WTC11 (cell line): ENCODE measurements at regions not wholly inside any gene's neighbourhood (a gene's known extent, or its start where the extent isn't known, plus 50 kb on each side); places are given as distances from the start of the nearest gene placed in this dataset.

Source experiments
- ATAC-seq: fragments of 200-7000 bp; cut with Tn5 transposase; 2 replicates; pipeline ENCODE4 v1.10.0; 2021; ENCODE audit warnings: mild to moderate bottlenecking, moderate library complexity
- CTCF ChIA-PET: fragments of 300-600 bp; sonication (Branson Sonifier 250); formaldehyde crosslinking; loops from one replicate; lab custom pipeline; 2021; ENCODE audit warnings: antibody characterized with exemption; lab: Charles Lee
- POLR2A ChIA-PET: fragments of 350-600 bp; sonication (Branson Sonifier 250); formaldehyde crosslinking; loops from one replicate; lab custom pipeline; 2021; ENCODE audit warnings: antibody characterized with exemption; lab: Charles Lee
- DNase-seq: peaks from one replicate; pipeline ENCODE4 v3.0.0; 2021; ENCODE audit warnings: low spot score
- H3K27ac Mint-ChIP-seq: 2 replicates; pipeline ENCODE4 v1.8.0; 2021; ENCODE audit warnings: mixed read lengths
- H3K27me3 Mint-ChIP-seq: 2 replicates; pipeline ENCODE4 v1.8.0; 2021; ENCODE audit warnings: low read depth, mild to moderate bottlenecking, moderate library complexity, mixed read lengths
- H3K36me3 Mint-ChIP-seq: 2 replicates; pipeline ENCODE4 v1.8.0; 2021; ENCODE audit warnings: mixed read lengths
- H3K4me1 Mint-ChIP-seq: 2 replicates; pipeline ENCODE4 v1.8.0; 2022; ENCODE audit warnings: mixed read lengths
- H3K4me3 Mint-ChIP-seq: 2 replicates; pipeline ENCODE4 v1.8.0; 2021; ENCODE audit warnings: mild to moderate bottlenecking, moderate library complexity, mixed read lengths
- H3K9me3 Mint-ChIP-seq: 2 replicates; pipeline ENCODE4 v1.8.0; 2021; ENCODE audit warnings: mixed read lengths
- CREM ChIP-seq: sonication (generic); formaldehyde crosslinking; IDR thresholded peaks from 2 replicates; pipeline ENCODE4 v1.8.1; 2022; ENCODE audit warnings: mild to moderate bottlenecking, missing genetic modification reagents, moderate library complexity
- ETV6 ChIP-seq: sonication (generic); formaldehyde crosslinking; IDR thresholded peaks from 2 replicates; pipeline ENCODE4 v1.8.1; 2022; ENCODE audit warnings: mild to moderate bottlenecking, missing genetic modification reagents
- FOXJ3 ChIP-seq: sonication (generic); formaldehyde crosslinking; IDR thresholded peaks from 2 replicates; pipeline ENCODE4 v1.9.0; 2021; ENCODE audit warnings: missing genetic modification reagents, mild to moderate bottlenecking, borderline replicate concordance
- FOXP1 ChIP-seq: sonication (generic); formaldehyde crosslinking; IDR thresholded peaks from 2 replicates; pipeline ENCODE4 v1.8.0; 2022; ENCODE audit warnings: missing genetic modification reagents, mild to moderate bottlenecking, moderate library complexity, borderline replicate concordance
- GRHL2 ChIP-seq: fragments of 250-450 bp; sonication (Bioruptor Pico); IDR thresholded peaks from 2 replicates; pipeline ENCODE4 v1.8.0; 2022; ENCODE audit warnings: mild to moderate bottlenecking, moderate library complexity; ENCODE audit not compliant: insufficient replicate concordance, severe bottlenecking
- GTF2I ChIP-seq: fragments of 250-450 bp; sonication (Bioruptor Pico); conservative IDR thresholded peaks from 2 replicates; pipeline ENCODE4 v1.4.0; 2021; ENCODE audit warnings: mild to moderate bottlenecking
- HMGA2 ChIP-seq: fragments of 250-450 bp; sonication (Bioruptor Pico); IDR thresholded peaks from 2 replicates; pipeline ENCODE4 v1.4.0; 2021; ENCODE audit warnings: mild to moderate bottlenecking, moderate library complexity
- IRF2 ChIP-seq: sonication (generic); formaldehyde crosslinking; IDR thresholded peaks from 2 replicates; pipeline ENCODE4 v1.8.0; 2022; ENCODE audit warnings: low read depth, missing genetic modification reagents, borderline replicate concordance
- MXD4 ChIP-seq: fragments of 250-450 bp; sonication (Bioruptor Pico); IDR thresholded peaks from 2 replicates; pipeline ENCODE4 v1.8.0; 2021; ENCODE audit warnings: mild to moderate bottlenecking, moderate library complexity, borderline replicate concordance
- MYBL2 ChIP-seq: sonication (generic); formaldehyde crosslinking; IDR thresholded peaks from 2 replicates; pipeline ENCODE4 v1.8.1; 2023; ENCODE audit warnings: mild to moderate bottlenecking, moderate library complexity, missing genetic modification reagents
- PRRX2 ChIP-seq: fragments of 250-450 bp; sonication (Bioruptor Pico); IDR thresholded peaks from 2 replicates; pipeline ENCODE4 v1.8.0; 2021; ENCODE audit warnings: mild to moderate bottlenecking
- SP1 ChIP-seq: sonication (generic); formaldehyde crosslinking; conservative IDR thresholded peaks from 2 replicates; pipeline ENCODE4 v1.8.1; 2022; ENCODE audit warnings: missing genetic modification reagents
- ZNF219 ChIP-seq: sonication (generic); formaldehyde crosslinking; IDR thresholded peaks from 2 replicates; pipeline ENCODE4 v1.8.0; 2023; ENCODE audit warnings: missing genetic modification reagents, mild to moderate bottlenecking, borderline replicate concordance
- ZNF263 ChIP-seq: sonication (generic); formaldehyde crosslinking; IDR thresholded peaks from 2 replicates; pipeline ENCODE4 v1.8.1; 2022; ENCODE audit warnings: low read depth, mild to moderate bottlenecking, moderate library complexity, missing genetic modification reagents
- ZNF396 ChIP-seq: fragments of 250-450 bp; sonication (Bioruptor Pico); IDR thresholded peaks from 2 replicates; pipeline ENCODE4 v1.8.0; 2021; ENCODE audit warnings: mild to moderate bottlenecking, moderate library complexity, borderline replicate concordance
- ZNF416 ChIP-seq: fragments of 250-450 bp; sonication (Bioruptor Pico); IDR thresholded peaks from 2 replicates; pipeline ENCODE4 v1.9.0; 2021; ENCODE audit warnings: mild to moderate bottlenecking, inconsistent platforms
- ZNF423 ChIP-seq: fragments of 250-450 bp; sonication (Bioruptor Pico); IDR thresholded peaks from 2 replicates; pipeline ENCODE4 v2.1.2; 2022; ENCODE audit warnings: mild to moderate bottlenecking, moderate library complexity
- TF ChIP-seq, protein P1 (sequence below): sonication (generic); formaldehyde crosslinking; conservative IDR thresholded peaks from 2 replicates; pipeline ENCODE4 v1.8.1; 2023; ENCODE audit warnings: mild to moderate bottlenecking, low read depth, missing genetic modification reagents, moderate library complexity
- TF ChIP-seq, protein P2 (sequence below): sonication (generic); formaldehyde crosslinking; conservative IDR thresholded peaks from 2 replicates; pipeline ENCODE4 v1.8.1; 2022; ENCODE audit warnings: mild to moderate bottlenecking, missing genetic modification reagents
- TF ChIP-seq, protein P3 (sequence below): fragments of 250-450 bp; sonication (Bioruptor Pico); IDR thresholded peaks from 2 replicates; pipeline ENCODE4 v1.9.0; 2021; ENCODE audit warnings: moderate library complexity, mild to moderate bottlenecking, inconsistent platforms, borderline replicate concordance
- TF ChIP-seq, protein P4 (sequence below): fragments of 250-450 bp; sonication (Bioruptor Pico); IDR thresholded peaks from 2 replicates; pipeline ENCODE4 v1.9.0; 2021; ENCODE audit warnings: mild to moderate bottlenecking, borderline replicate concordance
- TF ChIP-seq, protein P5 (sequence below): sonication (generic); formaldehyde crosslinking; IDR thresholded peaks from 2 replicates; pipeline ENCODE4 v1.8.1; 2022; ENCODE audit warnings: mild to moderate bottlenecking, moderate library complexity, missing genetic modification reagents
- TF ChIP-seq, protein P6 (sequence below): sonication (generic); formaldehyde crosslinking; IDR thresholded peaks from 2 replicates; pipeline ENCODE4 v1.8.0; 2023; ENCODE audit warnings: mild to moderate bottlenecking, missing genetic modification reagents
- TF ChIP-seq, protein P7 (sequence below): sonication (generic); formaldehyde crosslinking; IDR thresholded peaks from 2 replicates; pipeline ENCODE4 v1.8.0; 2022; ENCODE audit warnings: mild to moderate bottlenecking, missing genetic modification reagents

DNA sequence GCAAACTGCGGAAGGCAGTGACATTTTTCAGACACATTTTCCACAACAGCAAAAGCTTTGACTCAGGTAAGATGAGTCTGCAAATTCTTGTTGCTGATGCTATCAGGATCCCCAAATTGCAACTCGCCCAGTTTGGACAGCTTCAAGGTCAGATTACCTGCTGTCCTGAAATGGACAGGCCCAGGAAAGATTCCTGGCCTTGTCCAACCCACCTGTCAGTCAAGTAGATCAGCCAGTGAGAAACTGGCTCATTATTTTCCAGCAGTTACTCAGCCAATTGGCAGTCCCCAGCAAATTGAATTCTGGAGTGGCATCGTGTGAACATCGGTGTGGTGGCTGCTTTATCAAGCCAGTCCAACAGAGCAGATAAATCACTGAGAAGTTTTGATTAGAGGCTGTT lies 84.5 kb upstream of the SNAP25 start (continued):
- TF ChIP-seq, protein P1, sequence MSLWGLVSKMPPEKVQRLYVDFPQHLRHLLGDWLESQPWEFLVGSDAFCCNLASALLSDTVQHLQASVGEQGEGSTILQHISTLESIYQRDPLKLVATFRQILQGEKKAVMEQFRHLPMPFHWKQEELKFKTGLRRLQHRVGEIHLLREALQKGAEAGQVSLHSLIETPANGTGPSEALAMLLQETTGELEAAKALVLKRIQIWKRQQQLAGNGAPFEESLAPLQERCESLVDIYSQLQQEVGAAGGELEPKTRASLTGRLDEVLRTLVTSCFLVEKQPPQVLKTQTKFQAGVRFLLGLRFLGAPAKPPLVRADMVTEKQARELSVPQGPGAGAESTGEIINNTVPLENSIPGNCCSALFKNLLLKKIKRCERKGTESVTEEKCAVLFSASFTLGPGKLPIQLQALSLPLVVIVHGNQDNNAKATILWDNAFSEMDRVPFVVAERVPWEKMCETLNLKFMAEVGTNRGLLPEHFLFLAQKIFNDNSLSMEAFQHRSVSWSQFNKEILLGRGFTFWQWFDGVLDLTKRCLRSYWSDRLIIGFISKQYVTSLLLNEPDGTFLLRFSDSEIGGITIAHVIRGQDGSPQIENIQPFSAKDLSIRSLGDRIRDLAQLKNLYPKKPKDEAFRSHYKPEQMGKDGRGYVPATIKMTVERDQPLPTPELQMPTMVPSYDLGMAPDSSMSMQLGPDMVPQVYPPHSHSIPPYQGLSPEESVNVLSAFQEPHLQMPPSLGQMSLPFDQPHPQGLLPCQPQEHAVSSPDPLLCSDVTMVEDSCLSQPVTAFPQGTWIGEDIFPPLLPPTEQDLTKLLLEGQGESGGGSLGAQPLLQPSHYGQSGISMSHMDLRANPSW: no peak
- TF ChIP-seq SP1 (CRISPR knock-in tag): no peak

DNA sequence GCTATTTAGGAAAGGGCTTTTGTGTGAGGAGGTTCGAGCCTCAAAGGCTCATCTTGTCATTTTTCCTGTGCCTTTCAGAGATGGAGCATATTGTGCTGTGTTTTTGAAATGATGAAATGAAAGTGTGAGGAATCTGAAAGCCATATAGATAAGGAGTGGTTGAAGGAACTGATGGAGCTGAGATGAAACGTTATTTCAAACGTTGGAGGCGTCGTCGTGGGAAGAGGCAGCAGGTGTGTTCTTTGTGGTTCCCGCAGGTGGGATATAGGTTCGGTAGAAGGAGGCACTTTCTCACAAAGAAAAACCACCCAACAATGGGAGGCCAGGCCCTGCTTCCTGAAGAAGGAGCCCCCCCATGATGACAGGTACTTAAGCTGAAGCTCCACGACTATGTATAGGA lies 83.2 kb upstream of the SNAP25 start:
- peaks cover 38% of the 10 kb centered on the region for H3K4me1 Mint-ChIP-seq
- POLR2A ChIA-PET: no interaction called here
- H3K27ac Mint-ChIP-seq: no peak overlapping the region
- DNase-seq (no peak), ATAC-seq (no peak)
- H3K36me3 Mint-ChIP-seq: no peaks in the 10 kb centered on the region
- H3K4me3 Mint-ChIP-seq: no peak overlapping the region
- no peak for TF ChIP-seq FOXJ3
- no peak for TF ChIP-seq GRHL2 (CRISPR knock-in tag)
- no peak for TF ChIP-seq FOXP1 (CRISPR knock-in tag)
- TF ChIP-seq, protein P2, sequence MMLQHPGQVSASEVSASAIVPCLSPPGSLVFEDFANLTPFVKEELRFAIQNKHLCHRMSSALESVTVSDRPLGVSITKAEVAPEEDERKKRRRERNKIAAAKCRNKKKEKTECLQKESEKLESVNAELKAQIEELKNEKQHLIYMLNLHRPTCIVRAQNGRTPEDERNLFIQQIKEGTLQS: no peak
- no peak for TF ChIP-seq CREM (CRISPR knock-in tag)
- TF ChIP-seq, protein P3, sequence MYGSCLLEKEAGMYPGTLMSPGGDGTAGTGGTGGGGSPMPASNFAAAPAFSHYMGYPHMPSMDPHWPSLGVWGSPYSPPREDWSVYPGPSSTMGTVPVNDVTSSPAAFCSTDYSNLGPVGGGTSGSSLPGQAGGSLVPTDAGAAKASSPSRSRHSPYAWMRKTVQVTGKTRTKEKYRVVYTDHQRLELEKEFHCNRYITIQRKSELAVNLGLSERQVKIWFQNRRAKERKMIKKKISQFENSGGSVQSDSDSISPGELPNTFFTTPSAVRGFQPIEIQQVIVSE (CRISPR knock-in tag): no peak
- no peak for TF ChIP-seq PRRX2
- no peak for TF ChIP-seq IRF2 (CRISPR knock-in tag)
- TF ChIP-seq HMGA2: no peak
- TF ChIP-seq, protein P4, sequence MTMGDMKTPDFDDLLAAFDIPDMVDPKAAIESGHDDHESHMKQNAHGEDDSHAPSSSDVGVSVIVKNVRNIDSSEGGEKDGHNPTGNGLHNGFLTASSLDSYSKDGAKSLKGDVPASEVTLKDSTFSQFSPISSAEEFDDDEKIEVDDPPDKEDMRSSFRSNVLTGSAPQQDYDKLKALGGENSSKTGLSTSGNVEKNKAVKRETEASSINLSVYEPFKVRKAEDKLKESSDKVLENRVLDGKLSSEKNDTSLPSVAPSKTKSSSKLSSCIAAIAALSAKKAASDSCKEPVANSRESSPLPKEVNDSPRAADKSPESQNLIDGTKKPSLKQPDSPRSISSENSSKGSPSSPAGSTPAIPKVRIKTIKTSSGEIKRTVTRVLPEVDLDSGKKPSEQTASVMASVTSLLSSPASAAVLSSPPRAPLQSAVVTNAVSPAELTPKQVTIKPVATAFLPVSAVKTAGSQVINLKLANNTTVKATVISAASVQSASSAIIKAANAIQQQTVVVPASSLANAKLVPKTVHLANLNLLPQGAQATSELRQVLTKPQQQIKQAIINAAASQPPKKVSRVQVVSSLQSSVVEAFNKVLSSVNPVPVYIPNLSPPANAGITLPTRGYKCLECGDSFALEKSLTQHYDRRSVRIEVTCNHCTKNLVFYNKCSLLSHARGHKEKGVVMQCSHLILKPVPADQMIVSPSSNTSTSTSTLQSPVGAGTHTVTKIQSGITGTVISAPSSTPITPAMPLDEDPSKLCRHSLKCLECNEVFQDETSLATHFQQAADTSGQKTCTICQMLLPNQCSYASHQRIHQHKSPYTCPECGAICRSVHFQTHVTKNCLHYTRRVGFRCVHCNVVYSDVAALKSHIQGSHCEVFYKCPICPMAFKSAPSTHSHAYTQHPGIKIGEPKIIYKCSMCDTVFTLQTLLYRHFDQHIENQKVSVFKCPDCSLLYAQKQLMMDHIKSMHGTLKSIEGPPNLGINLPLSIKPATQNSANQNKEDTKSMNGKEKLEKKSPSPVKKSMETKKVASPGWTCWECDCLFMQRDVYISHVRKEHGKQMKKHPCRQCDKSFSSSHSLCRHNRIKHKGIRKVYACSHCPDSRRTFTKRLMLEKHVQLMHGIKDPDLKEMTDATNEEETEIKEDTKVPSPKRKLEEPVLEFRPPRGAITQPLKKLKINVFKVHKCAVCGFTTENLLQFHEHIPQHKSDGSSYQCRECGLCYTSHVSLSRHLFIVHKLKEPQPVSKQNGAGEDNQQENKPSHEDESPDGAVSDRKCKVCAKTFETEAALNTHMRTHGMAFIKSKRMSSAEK (CRISPR knock-in tag): no peak
- no peak for TF ChIP-seq ETV6 (CRISPR knock-in tag)
- H3K9me3 Mint-ChIP-seq: no peaks in the 10 kb centered on the region
- CTCF ChIA-PET: interaction anchor here (1.6 kb wide), 1 partner anchor 88 kb away, joined by 3 read pairs; no protein-coding TSS in a partner anchor
- no peaks in the 10 kb centered on the region for H3K27me3 Mint-ChIP-seq

DNA sequence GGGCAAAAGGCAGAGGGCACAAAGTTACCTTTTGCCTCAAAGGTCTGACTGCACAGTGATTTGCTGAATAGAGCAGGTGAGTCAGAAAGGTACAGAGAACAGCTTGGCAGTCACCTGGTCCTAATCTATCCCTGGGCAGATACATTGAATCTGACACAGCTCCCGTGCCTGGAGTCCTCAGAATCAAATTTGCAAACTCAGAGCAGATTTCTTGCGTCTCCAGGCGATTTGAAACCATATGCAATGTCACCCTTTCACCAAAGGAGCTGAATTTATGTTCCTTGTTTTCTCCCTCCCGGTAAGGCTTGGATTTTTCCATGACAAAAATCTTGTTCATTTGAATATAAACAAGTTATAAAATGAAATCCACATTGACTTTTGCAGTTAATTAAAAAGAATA lies 81.6 kb upstream of the SNAP25 start:
- Mint-ChIP-seq H3K4me1 (peaks cover 26% of the 10 kb centered on the region), H3K4me3 (no peak overlapping the region), H3K9me3 (no peaks in the 10 kb centered on the region), H3K27ac (no peak overlapping the region), H3K27me3 (peaks cover 4% of the 10 kb centered on the region; the same call in 1 of the 2 replicates), H3K36me3 (no peaks in the 10 kb centered on the region)
- CTCF ChIA-PET: interaction anchor here (1.4 kb wide), 1 partner anchor 43 kb away, joined by 3 read pairs; no protein-coding TSS in a partner anchor
- DNase-seq (no peak), ATAC-seq (no peak)
- POLR2A ChIA-PET: no interaction called here
- no peak for TF ChIP-seq ZNF423 (CRISPR knock-in tag)
- no peak for TF ChIP-seq ZNF219 (CRISPR knock-in tag)
- TF ChIP-seq, protein P5, sequence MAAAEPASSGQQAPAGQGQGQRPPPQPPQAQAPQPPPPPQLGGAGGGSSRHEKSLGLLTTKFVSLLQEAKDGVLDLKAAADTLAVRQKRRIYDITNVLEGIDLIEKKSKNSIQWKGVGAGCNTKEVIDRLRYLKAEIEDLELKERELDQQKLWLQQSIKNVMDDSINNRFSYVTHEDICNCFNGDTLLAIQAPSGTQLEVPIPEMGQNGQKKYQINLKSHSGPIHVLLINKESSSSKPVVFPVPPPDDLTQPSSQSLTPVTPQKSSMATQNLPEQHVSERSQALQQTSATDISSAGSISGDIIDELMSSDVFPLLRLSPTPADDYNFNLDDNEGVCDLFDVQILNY (CRISPR knock-in tag): no peak
- TF ChIP-seq GTF2I (CRISPR knock-in tag): no peak
- TF ChIP-seq ZNF396 (CRISPR knock-in tag): no peak
- no peak for TF ChIP-seq ZNF416 (CRISPR knock-in tag)
- TF ChIP-seq MXD4: no peak
- TF ChIP-seq, protein P6, sequence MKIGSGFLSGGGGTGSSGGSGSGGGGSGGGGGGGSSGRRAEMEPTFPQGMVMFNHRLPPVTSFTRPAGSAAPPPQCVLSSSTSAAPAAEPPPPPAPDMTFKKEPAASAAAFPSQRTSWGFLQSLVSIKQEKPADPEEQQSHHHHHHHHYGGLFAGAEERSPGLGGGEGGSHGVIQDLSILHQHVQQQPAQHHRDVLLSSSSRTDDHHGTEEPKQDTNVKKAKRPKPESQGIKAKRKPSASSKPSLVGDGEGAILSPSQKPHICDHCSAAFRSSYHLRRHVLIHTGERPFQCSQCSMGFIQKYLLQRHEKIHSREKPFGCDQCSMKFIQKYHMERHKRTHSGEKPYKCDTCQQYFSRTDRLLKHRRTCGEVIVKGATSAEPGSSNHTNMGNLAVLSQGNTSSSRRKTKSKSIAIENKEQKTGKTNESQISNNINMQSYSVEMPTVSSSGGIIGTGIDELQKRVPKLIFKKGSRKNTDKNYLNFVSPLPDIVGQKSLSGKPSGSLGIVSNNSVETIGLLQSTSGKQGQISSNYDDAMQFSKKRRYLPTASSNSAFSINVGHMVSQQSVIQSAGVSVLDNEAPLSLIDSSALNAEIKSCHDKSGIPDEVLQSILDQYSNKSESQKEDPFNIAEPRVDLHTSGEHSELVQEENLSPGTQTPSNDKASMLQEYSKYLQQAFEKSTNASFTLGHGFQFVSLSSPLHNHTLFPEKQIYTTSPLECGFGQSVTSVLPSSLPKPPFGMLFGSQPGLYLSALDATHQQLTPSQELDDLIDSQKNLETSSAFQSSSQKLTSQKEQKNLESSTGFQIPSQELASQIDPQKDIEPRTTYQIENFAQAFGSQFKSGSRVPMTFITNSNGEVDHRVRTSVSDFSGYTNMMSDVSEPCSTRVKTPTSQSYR (CRISPR knock-in tag): no peak
- no peak for TF ChIP-seq MYBL2 (CRISPR knock-in tag)
- TF ChIP-seq, protein P7, sequence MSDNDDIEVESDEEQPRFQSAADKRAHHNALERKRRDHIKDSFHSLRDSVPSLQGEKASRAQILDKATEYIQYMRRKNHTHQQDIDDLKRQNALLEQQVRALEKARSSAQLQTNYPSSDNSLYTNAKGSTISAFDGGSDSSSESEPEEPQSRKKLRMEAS (CRISPR knock-in tag): no peak
- no peak for TF ChIP-seq ZNF263
